HG03520 (cell line): ENCODE measurements at regions not wholly inside any gene's neighbourhood (a gene's known extent, or its start where the extent isn't known, plus 50 kb on each side); places are given as distances from the start of the nearest gene placed in this dataset.
"Not testable (repeated sequence)": the region's sequence is repeated elsewhere in the genome, so short reads cannot be mapped to it uniquely, and the experiment has no call there.

Experiments
- ATAC-seq: cut with Tn5 transposase; IDR thresholded peaks from one replicate; pipeline ENCODE4 v1.9.1; 2021; ENCODE audit warnings: mild to moderate bottlenecking, moderate library complexity; ENCODE audit not compliant: unreplicated experiment

DNA sequence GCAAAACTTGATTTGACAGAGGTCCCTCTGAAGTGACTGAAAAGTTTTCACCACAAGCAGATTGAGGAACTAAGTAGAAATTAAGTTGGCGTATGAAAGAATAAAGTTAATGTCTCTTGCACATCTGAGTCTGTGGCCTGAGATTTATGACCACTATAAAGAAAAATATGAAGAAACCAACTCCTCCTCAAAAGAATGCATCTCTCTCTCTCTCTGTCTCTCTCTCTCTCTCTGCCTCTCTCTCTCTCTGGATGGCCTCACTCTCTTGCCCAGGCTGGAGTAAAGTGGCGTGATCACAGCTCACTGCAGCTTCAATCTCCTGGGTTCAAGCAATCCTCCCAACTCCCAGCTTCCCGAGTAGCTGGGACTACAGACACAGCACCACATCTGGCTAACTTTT is 55.2 kb downstream of the RPL22L1 start:
- ATAC-seq: no peak

GRCh38 chr3:170813266-170813665 is 56.7 kb downstream of the RPL22L1 start:
- ATAC-seq: no peak

GRCh38 chr3:170811928-170812591 is 57.9 kb downstream of the RPL22L1 start:
- ATAC-seq: peak; percentile 78

GRCh38 chr3:170811515-170811914 is 58.5 kb downstream of the RPL22L1 start:
- no peak for ATAC-seq

GRCh38 chr3:170809975-170810357 is 60.0 kb downstream of the RPL22L1 start:
- no peak for ATAC-seq

GRCh38 chr3:170809007-170809974 is 60.7 kb downstream of the RPL22L1 start:
- ATAC-seq: no peak

- ATAC-seq: no peak
Observed at GRCh38 chr3:170808041-170808440, 62.0 kb downstream of the RPL22L1 start.

DNA sequence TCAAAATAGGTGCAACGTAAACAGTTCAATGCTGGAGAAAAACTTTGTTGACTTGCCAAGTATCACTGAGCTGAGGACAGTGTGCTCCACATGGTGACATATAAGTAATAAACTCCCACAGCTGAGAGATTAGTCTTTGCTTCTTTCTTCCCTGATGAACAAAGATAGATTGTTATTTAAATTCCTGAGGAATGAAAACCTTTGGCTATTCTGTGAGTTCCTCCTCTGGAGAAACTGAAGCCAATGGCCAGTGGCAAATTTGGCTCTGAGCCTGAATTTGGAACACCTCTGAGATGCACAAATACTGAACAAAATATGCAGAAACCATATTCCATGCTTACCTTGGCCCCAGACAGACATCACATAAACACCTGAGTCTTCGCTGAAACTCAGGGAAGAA is 63.3 kb downstream of the RPL22L1 start:
- no peak for ATAC-seq

DNA sequence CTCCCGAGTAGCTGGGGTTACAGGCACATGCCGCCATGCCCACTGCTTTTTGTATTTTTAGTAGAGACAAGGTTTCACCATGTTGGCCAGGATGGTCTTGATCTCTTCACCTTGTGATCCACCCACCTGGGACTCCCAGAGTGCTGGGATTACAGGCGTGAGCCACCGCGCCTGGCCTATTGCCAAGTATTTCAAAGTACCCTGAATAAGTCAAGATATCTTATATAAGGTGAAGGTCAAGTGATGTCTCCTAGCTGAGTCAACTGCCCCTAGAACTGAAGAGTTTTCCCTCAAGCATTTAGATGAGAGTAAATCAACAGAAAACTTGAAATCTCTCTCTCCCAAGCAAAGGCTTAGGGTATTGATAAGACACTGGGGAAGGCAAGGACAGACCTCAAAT is 63.9 kb downstream of the RPL22L1 start:
- no peak for ATAC-seq

- ATAC-seq: not testable (repeated sequence)
Observed at GRCh38 chr3:170805296-170805695, 64.7 kb downstream of the RPL22L1 start.

- ATAC-seq: not testable (repeated sequence)
Observed at GRCh38 chr3:170804634-170805033, 65.4 kb downstream of the RPL22L1 start.

DNA sequence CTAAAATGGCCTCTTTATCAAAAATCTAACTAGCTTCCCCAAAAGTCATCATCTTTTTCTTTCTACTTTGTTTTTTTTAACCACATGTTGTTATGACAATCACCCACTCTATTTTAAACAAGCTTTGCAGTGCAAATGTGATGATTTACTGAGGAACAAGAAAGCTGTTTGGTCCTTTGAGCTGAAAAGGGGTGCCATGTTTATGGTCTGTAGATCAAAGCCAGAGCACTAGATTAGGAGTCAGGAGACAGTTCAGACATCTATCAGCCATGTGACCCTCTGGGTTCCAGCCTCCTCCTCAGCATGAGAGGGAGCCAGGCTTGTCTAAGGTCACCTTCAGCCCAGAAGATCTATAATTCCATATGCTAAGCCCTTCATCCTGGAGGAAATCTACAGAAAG is 65.9 kb downstream of the RPL22L1 start:
- no peak for ATAC-seq

DNA sequence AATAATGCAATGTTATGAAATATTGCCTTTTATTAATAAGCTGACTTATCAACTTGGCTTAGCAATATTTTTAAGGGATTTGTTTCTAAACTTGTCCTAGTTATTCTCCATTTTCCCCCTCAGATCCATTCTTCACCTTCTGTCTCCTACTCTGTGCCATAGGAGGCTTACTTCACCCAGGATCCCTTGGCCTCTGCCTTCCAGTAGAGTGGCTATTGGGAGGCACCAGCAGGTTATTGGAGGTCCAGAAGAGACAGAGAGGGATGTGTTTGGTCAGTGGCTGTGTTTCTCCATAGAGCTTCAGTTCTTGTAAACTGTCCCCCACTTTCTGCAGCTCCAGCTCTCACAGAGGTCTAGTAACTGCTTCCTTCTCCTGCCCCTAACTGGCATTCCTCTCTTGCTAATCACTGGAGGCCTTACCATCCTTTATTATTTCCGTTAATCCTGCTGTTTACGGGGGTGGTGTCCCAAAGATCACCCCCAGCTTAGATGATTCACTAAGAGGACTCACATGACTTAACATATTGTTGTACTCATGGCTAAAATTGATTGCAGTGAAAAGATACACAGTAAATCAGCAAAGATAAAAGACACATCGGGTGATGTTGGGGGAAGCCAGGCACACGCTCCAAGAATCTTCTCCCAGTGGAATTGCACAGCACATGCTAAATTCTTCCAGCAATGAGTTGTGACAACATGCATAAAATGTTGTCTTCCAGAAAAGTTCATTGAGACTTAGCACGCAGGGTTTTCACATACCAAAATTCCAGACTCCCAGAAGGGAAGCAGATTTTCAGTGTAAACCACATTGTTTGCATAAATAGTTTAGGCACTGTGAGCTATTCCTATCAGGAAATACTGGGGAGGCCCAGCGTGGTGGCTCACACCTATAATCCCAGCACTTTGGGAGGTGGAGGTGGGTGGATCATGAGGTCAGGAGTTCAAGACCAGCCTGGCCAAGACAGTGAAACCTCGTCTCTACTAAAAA is 67.5 kb downstream of the RPL22L1 start:
- ATAC-seq: no peak

- no peak for ATAC-seq
Observed at GRCh38 chr3:170801597-170801996, 68.4 kb downstream of the RPL22L1 start.

DNA sequence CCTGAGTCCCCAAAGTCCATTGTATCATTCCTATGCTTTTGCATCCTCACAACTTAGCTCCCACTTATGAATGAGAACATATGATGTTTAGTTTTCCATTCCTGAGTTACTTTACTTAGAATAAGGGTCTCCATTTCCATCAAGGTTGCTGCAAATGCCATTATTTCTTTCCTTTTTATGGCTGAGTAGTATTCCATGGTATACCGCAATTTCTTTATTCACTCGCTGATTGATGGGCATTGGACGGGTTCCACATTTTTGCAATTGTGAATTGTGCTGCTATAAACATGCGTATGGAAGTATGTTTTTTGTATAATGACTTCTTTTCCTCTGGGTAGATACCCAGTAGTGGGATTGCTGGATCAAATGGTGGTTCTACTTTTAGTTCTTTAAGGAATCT is 69.7 kb downstream of the RPL22L1 start:
- not testable (repeated sequence) for ATAC-seq

GRCh38 chr3:170799009-170799408 is 71.0 kb downstream of the RPL22L1 start:
- ATAC-seq: no peak

DNA sequence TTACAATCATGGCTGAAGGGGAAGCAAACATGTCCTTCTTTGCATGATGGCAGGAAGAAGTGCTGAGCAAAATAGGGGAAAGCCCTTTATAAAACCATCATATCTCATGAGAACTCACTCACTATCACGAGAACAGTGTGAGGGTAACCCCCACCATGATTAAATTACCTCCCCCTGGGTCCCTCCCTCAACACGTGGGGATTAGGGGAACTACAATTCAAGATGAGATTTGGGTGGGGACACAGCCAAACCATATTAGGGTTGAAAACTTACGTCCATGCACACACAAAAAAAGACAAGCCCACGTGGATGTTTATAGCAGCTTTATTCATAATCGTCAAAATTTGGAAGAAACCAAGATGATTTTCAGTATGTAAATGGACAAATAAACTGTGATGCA is 72.3 kb downstream of the RPL22L1 start:
- no peak for ATAC-seq

DNA sequence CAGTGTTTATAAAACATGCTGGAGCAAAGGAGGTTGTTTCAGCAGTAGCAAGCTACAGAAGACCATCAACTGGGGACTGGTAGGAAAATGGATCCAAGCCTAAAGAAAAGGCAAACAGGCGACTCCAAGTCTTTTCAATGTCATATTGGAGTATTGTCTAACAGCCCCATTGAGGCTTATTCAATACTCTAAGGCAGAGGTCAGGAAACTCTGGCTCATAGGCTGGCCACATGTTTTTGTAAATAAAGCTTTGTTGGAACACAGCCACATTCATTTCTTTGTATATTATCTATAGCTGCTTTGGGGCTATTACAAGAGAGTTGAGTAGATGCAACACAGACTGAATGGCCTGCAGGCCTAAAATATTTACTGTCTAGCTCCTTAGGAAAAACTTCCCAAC is 77.5 kb downstream of the RPL22L1 start:
- no peak for ATAC-seq

DNA sequence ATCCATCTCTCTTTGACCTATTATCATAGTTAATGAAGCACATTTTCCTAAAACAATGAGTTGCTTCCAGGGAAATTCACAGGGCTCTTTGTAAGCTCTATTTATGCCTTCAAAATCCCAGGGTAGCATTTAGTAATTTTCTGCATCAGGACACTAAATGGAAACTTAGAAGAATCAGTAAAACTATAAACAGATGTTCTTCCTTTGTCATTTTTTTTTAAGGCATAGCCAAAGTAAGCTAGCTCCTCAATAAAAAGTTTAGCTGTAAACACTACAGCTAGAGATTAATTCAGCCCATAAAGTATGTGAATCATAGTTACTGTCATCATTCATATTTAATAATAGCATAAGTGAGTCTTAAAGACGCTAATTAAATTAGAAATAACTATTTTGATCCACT is 79.3 kb downstream of the RPL22L1 start:
- ATAC-seq: no peak

- ATAC-seq: no peak
Observed at GRCh38 chr3:170787464-170787863, 82.5 kb downstream of the RPL22L1 start.

DNA sequence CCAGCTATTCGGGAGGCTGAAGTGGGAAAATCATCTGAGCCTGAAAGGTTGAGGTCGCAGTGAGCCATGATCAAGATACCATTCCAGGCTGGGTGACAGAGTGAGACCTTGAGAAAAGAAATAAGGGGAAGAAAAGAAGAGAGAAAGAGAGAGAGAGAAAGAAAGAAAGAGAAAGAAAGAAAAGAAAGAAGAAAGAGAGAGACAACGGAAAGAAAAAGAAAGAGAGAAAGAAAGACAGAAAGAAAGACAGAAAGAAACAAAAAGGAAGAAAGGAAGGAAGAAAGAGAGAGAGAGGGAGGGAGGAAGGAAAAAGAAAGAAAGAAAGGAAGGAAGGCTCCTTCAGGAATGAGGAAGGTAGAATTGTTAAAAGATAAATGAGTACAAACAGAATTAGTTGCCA is 84.5 kb downstream of the RPL22L1 start:
- ATAC-seq: no peak
